ENCODE measurements at regions not wholly inside any gene's neighbourhood (a gene's known extent, or its start where the extent isn't known, plus 50 kb on each side); places are given as distances from the start of the nearest gene placed in this dataset.
"Not testable (repeated sequence)": the region's sequence is repeated elsewhere in the genome, so short reads cannot be mapped to it uniquely, and the experiment has no call there.

DNA sequence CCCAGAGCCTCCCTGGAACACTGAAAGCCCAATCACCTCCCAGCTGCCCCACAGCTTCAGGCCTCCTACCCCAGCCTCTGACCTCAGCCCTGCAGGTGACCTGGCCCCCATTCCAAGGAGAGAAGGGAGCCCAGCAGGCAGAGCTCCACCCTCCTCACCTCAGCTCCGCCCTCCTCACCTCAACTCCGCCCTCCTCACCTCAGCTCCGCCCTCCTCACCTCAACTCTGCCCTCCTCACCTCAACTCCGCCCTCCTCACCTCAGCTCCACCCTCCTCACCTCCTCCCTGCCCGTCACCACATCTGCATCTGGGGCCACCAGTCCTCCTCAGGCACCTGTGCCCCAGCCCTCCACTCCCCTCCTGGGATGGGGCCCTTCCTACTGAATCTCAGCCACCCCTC is 112.2 kb upstream of the SFSWAP start:
- POLR2A ChIA-PET: no interaction called here
- no peak for DNase-seq (ENCODE audit: extremely low spot score)
- TF ChIP-seq TARDBP (IDR thresholded peaks at IDR 0.05) (no peak), BHLHE40 (IDR thresholded peaks at IDR 0.05; ENCODE audit: borderline replicate concordance) (no peak), ARNT (IDR thresholded peaks at IDR 0.05) (no peak), ZNF384 (IDR thresholded peaks at IDR 0.05) (no peak), FOXK2 (IDR thresholded peaks at IDR 0.05) (no peak)
- TF ChIP-seq, protein P1, sequence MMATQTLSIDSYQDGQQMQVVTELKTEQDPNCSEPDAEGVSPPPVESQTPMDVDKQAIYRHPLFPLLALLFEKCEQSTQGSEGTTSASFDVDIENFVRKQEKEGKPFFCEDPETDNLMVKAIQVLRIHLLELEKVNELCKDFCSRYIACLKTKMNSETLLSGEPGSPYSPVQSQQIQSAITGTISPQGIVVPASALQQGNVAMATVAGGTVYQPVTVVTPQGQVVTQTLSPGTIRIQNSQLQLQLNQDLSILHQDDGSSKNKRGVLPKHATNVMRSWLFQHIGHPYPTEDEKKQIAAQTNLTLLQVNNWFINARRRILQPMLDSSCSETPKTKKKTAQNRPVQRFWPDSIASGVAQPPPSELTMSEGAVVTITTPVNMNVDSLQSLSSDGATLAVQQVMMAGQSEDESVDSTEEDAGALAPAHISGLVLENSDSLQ (IDR thresholded peaks at IDR 0.05): no peak
- CTCF ChIA-PET: no interaction called here

DNA sequence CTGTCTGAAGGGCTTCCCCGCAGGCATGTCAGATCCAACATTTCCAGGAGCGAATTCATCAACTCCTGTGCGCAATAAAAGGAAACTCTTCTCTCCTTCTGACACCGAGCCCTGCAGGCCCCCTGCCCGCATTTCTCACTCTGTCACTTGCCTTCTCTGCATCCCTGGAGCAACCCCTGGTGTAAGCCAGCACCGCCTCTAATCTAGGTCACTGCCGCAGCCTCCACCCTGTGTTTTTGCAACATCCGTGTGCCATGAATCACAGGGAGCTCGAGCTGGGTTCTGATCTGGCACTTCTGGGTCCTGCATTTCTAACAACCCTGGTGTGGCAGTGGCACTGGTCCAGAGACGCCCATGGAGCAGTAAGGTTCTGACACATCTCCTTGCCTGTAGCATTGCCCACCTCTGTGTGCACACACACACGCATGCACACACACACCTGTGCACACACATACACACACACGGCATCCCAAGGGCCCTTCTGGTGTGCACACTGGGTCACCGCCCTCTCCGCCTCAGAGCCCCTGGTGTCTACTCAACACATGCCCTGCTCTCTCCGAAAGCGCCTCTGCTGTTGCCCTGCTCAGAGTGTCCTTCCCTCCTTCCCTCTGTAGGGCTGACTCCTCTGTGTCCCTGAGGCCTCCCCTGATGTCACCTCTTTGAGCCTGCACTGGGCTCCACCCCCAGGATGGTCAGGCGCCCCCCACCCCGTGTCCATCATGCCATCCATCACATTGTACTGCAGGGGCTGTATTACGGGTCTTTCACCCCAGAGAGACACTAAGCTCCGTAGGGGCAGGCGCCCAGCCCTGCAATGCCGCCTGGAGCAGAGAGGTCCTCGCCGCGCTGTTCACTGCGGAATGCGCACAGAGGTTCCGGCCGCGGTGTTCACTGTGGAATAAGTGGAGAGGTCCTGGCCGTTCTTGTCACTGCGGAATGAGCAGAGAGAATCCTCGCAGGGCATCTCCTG is 111.4 kb upstream of the SFSWAP start:
- ChIA-PET POLR2A (no interaction called here), CTCF (no interaction called here)
- TF ChIP-seq ARNT (IDR thresholded peaks at IDR 0.05) (no peak), HDGF (IDR thresholded peaks at IDR 0.05; ENCODE audit: borderline replicate concordance) (no peak), FOXK2 (IDR thresholded peaks at IDR 0.05) (no peak), ELF4 (IDR thresholded peaks at IDR 0.05) (no peak), CTBP1 (IDR thresholded peaks at IDR 0.05; ENCODE audit: borderline replicate concordance) (no peak), TARDBP (IDR thresholded peaks at IDR 0.05) (no peak), ZNF384 (IDR thresholded peaks at IDR 0.05) (no peak)
- TF ChIP-seq, protein P1 (IDR thresholded peaks at IDR 0.05): no peak
- DNase-seq (ENCODE audit: extremely low spot score): no peak

DNA sequence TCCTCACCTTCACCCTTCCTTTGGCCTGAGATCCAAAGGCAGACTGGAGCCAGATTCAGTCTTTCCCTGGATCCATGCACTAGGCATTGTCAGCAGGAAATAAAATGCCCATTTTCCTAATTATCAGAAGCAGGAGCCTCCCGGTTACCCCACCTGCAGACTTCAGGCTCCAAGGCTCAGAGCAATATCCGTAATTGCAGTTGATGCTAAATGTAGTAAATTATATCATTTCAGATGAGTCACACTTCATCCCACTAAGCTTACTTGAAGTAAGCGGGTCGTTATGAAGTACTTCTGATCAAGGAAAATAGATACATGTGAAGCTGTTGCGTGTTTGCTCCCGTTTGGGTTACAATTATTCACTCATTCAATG is 110.7 kb upstream of the SFSWAP start:
- no peak for DNase-seq (ENCODE audit: extremely low spot score)
- POLR2A ChIA-PET: no interaction called here
- CTCF ChIA-PET: no interaction called here
- no peak for TF ChIP-seq SP1 (IDR thresholded peaks at IDR 0.05)
- TF ChIP-seq FOXA1 (IDR thresholded peaks at IDR 0.05): no peak
- no peak for TF ChIP-seq BHLHE40 (IDR thresholded peaks at IDR 0.05; ENCODE audit: borderline replicate concordance)
- no peak for TF ChIP-seq FOXK2 (IDR thresholded peaks at IDR 0.05)
- TF ChIP-seq TARDBP (IDR thresholded peaks at IDR 0.05): no peak
- TF ChIP-seq, protein P1 (IDR thresholded peaks at IDR 0.05): no peak
- TF ChIP-seq ZNF384 (IDR thresholded peaks at IDR 0.05): no peak
- no peak for TF ChIP-seq ARNT (IDR thresholded peaks at IDR 0.05)
- TF ChIP-seq L3MBTL2 (conservative IDR thresholded peaks at IDR 0.05): no peak
- no peak for TF ChIP-seq FOXM1 (IDR thresholded peaks at IDR 0.05; ENCODE audit: borderline replicate concordance)
- TF ChIP-seq NFRKB (IDR thresholded peaks at IDR 0.05): no peak
- no peak for TF ChIP-seq LEF1 (IDR thresholded peaks at IDR 0.05; ENCODE audit: borderline replicate concordance)
- no peak for TF ChIP-seq ELF4 (IDR thresholded peaks at IDR 0.05)
- no peak for TF ChIP-seq SUZ12 (IDR thresholded peaks at IDR 0.05)
- TF ChIP-seq CTBP1 (IDR thresholded peaks at IDR 0.05; ENCODE audit: borderline replicate concordance): no peak
- TF ChIP-seq HDGF (IDR thresholded peaks at IDR 0.05; ENCODE audit: borderline replicate concordance): no peak

DNA sequence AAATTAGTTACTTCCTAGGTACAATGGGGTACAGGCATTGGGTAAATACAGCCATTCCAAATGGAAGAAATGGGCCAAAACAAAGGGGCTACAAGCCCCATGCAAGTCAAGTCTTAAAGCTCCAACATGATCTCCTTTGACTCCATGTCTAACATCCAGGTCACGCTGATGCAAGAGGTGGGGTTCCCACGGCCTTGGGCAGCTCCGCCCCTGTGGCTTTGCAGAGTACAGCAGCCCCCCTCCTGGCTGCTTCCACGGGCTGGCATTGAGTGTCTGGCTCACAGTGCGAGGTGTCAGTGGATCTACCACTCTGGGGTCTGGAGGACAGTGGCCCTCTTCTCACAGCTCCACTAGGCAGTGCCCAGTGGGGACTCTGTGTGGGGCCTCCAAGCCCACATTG is 109.4 kb upstream of the SFSWAP start:
- CTCF ChIA-PET; DNase-seq (ENCODE audit: extremely low spot score); POLR2A ChIA-PET: not testable (repeated sequence)

DNA sequence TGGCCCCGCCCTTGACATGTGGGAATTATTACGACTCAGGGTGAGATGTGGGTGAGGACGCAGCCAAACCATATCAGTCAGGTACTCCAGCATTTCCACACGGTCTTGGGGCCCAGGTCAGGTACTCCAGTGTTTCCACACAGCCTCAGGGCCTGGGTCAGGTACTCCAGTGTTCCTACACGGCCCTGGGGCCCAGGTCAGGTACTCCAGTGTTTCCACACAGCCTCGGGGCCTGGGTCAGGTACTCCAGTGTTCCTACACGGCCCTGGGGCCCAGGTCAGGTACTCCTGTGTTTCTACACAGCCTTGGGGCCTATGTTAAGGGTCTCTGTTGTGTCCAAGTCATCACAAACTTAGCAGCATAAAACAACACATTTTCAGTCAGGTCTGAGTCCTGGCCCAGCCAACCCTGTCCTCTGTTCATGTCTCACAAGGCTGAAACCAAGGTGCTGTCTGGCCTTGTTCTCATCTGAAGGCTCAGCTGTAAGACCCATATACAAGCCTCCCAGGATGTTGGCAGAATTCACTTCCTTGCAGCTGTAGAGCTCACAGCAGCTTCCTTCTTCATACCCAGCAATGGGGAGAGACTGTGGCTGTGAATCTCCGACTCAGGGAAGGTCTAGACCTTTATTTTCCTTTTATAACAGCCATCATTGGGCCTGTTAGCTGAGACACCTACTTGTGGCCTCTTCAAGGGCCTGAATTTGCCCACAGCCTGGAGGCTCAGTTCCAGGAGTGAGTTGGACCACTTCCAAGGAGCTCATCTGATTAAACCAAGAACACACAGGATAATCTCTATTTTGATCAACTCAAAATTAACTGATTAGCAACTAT is 107.6 kb upstream of the SFSWAP start:
- TF ChIP-seq LEF1 (IDR thresholded peaks at IDR 0.05; ENCODE audit: borderline replicate concordance) (no peak), FOXA1 (IDR thresholded peaks at IDR 0.05) (no peak), CTBP1 (IDR thresholded peaks at IDR 0.05; ENCODE audit: borderline replicate concordance) (no peak), ELF4 (IDR thresholded peaks at IDR 0.05) (no peak), BHLHE40 (IDR thresholded peaks at IDR 0.05; ENCODE audit: borderline replicate concordance) (no peak), NFRKB (IDR thresholded peaks at IDR 0.05) (no peak), ARNT (IDR thresholded peaks at IDR 0.05) (no peak), FOXK2 (IDR thresholded peaks at IDR 0.05) (no peak), FOXM1 (IDR thresholded peaks at IDR 0.05; ENCODE audit: borderline replicate concordance) (no peak)
- TF ChIP-seq, protein P1 (IDR thresholded peaks at IDR 0.05): no peak
- DNase-seq (ENCODE audit: extremely low spot score): no peak
- CTCF ChIA-PET: interaction anchor here (0.9 kb wide), 1 partner anchor 444 kb away, joined by 3 read pairs; no protein-coding TSS in a partner anchor
- POLR2A ChIA-PET: no interaction called here
